ENCODE measurements at regions not wholly inside any gene's neighbourhood (a gene's known extent, or its start where the extent isn't known, plus 50 kb on each side); places are given as distances from the start of the nearest gene placed in this dataset.

DNA sequence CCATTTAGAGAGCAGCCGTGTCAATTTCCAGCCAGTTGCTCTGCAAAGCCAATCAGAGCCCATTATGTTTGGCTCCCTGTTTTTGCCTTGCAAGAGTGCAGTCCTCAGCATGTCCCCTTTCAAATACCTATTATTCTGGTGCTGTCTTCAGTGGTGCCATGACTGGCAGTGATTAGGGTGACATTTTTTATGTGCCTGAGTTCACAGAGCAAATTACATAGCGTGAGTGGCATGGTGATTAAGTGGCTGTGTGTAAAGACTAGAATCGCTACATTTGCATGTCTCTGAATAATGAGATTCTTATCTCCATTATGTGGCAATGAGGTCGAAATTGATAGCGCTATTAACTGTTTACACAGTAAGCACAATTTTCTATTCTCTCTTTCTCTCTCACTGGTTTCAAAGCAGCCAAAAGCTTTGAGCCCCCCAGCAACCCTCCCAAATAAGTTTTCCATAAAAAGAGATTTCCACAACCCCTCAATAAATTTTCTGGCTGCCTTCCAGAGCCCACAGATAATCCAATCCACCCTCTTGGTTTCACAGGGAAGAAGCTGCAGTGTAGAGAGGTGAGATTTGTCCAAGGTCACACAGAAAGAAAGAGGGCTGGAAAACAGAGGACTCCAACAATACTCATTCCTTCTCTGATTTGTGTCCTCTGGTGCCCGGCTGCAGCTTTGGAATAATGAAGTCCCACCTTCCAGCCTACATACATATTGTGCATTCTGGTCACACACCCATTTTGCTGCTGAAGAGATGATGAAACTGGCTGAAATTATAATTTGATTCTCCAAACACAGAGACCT is 58.8 kb upstream of the NUDT4 start:
- Histone ChIP-seq H3K9me3 (ENCODE audit: control insufficient read depth, insufficient read depth, low read depth, low read length) (no peaks in the 10 kb centered on the region), H3K27me3 (ENCODE audit: control insufficient read depth, insufficient read depth, low read length) (no peaks in the 10 kb centered on the region), H3K79me2 (ENCODE audit: control insufficient read depth, insufficient read depth, low read length) (no peaks in the 10 kb centered on the region), H2AFZ (ENCODE audit: low read length) (no peak overlapping the region), H3K27ac (ENCODE audit: insufficient read depth, low read length) (no peak overlapping the region), H3K4me3 (replicated peaks in 1 of 4; ENCODE audit: control extremely low read depth in 1 of 4, insufficient read depth in 1 of 4, low read depth in 3 of 4, low read length in 4 of 4) (no peak overlapping the region), H3K36me3 (ENCODE audit: control insufficient read depth, insufficient read depth, low read length) (no peaks in the 10 kb centered on the region), H3K4me2 (ENCODE audit: extremely low read depth, insufficient read depth, low read length) (no peak overlapping the region), H3K9ac (ENCODE audit: insufficient read depth, low read length) (no peak overlapping the region), H3K4me1 (ENCODE audit: control insufficient read depth, extremely low read depth, insufficient read depth, low read length) (no peaks in the 10 kb centered on the region), H4K20me1 (ENCODE audit: control insufficient read depth, extremely low read depth, insufficient read depth, low read length) (no peaks in the 10 kb centered on the region)
- peak in 1 of 2 donors; percentile 79 for DNase-seq (ENCODE audit: low read depth in 2 of 2)
- TF ChIP-seq, protein P1, sequence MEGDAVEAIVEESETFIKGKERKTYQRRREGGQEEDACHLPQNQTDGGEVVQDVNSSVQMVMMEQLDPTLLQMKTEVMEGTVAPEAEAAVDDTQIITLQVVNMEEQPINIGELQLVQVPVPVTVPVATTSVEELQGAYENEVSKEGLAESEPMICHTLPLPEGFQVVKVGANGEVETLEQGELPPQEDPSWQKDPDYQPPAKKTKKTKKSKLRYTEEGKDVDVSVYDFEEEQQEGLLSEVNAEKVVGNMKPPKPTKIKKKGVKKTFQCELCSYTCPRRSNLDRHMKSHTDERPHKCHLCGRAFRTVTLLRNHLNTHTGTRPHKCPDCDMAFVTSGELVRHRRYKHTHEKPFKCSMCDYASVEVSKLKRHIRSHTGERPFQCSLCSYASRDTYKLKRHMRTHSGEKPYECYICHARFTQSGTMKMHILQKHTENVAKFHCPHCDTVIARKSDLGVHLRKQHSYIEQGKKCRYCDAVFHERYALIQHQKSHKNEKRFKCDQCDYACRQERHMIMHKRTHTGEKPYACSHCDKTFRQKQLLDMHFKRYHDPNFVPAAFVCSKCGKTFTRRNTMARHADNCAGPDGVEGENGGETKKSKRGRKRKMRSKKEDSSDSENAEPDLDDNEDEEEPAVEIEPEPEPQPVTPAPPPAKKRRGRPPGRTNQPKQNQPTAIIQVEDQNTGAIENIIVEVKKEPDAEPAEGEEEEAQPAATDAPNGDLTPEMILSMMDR (conservative IDR thresholded peaks at IDR 0.05 in 1 of 2, IDR thresholded peaks at IDR 0.05 in 1 of 2; ENCODE audit: low read depth in 1 of 2, low read length in 2 of 2), result no peak
- no peak for TF ChIP-seq EZH2 (IDR thresholded peaks at IDR 0.05; ENCODE audit: low read length, missing control alignments)

DNA sequence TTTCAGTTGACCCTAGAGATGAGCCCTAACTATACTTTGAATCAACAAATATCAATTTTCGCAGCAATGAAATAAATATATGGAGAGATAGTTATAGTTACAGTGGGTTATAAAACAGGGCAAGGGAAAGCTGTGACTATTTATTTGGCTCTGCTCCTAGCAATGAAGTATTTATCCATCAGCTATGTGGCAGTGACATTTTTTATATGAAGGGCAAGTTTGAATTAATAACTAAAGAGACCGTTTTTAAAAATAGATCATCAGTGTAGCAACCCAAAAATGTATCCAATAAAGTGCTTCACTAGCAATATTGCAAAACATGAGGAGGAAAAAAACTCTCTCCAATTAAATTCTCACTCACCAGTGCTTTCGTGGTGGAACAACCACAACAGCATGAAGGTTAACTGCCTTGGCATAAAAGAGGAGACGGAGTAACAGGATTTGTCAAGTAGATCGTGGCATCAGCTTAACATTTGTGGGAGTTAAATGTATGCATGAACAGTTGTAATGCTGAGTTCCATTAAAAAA is 58.1 kb upstream of the NUDT4 start:
- no peak for TF ChIP-seq EZH2 (IDR thresholded peaks at IDR 0.05; ENCODE audit: low read length, missing control alignments)
- TF ChIP-seq, protein P1 (conservative IDR thresholded peaks at IDR 0.05 in 1 of 2, IDR thresholded peaks at IDR 0.05 in 1 of 2; ENCODE audit: low read depth in 1 of 2, low read length in 2 of 2), result no peak
- Histone ChIP-seq H3K36me3 (ENCODE audit: control insufficient read depth, insufficient read depth, low read length) (no peaks in the 10 kb centered on the region), H3K9me3 (ENCODE audit: control insufficient read depth, insufficient read depth, low read depth, low read length) (no peaks in the 10 kb centered on the region), H3K4me2 (ENCODE audit: extremely low read depth, insufficient read depth, low read length) (no peak overlapping the region), H3K27me3 (ENCODE audit: control insufficient read depth, insufficient read depth, low read length) (no peaks in the 10 kb centered on the region), H4K20me1 (ENCODE audit: control insufficient read depth, extremely low read depth, insufficient read depth, low read length) (no peaks in the 10 kb centered on the region), H3K79me2 (ENCODE audit: control insufficient read depth, insufficient read depth, low read length) (no peaks in the 10 kb centered on the region), H3K4me1 (ENCODE audit: control insufficient read depth, extremely low read depth, insufficient read depth, low read length) (no peaks in the 10 kb centered on the region), H3K4me3 (replicated peaks in 1 of 4; ENCODE audit: control extremely low read depth in 1 of 4, insufficient read depth in 1 of 4, low read depth in 3 of 4, low read length in 4 of 4) (no peak overlapping the region), H3K9ac (ENCODE audit: insufficient read depth, low read length) (no peak overlapping the region), H3K27ac (ENCODE audit: insufficient read depth, low read length) (no peak overlapping the region), H2AFZ (ENCODE audit: low read length) (no peak overlapping the region)
- peak in 1 of 2 donors; percentile 74 for DNase-seq (ENCODE audit: low read depth in 2 of 2)

DNA sequence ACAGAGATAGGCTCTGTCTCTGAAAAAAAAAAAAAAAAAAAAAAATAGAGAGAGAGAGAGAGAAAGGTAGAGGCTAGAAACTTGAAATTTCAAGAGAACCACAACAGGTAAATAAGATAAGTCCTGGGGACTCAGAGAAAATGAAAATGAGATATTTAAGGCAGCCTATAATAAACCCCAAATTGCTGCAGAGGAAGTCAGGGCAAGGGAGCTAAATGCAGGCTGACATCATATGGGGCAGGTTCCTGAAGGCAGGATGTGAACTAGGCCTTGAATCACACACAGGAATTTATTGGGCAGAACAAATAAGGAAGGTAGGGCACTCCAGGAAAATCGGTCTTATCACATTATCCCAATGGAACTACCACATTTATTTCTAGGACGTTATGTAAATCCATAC is 54.9 kb upstream of the NUDT4 start:
- H4K20me1 ChIP-seq (ENCODE audit: control insufficient read depth, extremely low read depth, insufficient read depth, low read length), result no peaks in the 10 kb centered on the region
- no peaks in the 10 kb centered on the region for H3K27me3 ChIP-seq (ENCODE audit: control insufficient read depth, insufficient read depth, low read length)
- no peak overlapping the region for H3K4me2 ChIP-seq (ENCODE audit: extremely low read depth, insufficient read depth, low read length)
- no peak overlapping the region for H2AFZ ChIP-seq (ENCODE audit: low read length)
- no peaks in the 10 kb centered on the region for H3K79me2 ChIP-seq (ENCODE audit: control insufficient read depth, insufficient read depth, low read length)
- DNase-seq (ENCODE audit: low read depth in 2 of 2), result peak in 1 of 2 donors; percentile 75
- H3K36me3 ChIP-seq (ENCODE audit: control insufficient read depth, insufficient read depth, low read length), result no peaks in the 10 kb centered on the region
- TF ChIP-seq, protein P1 (conservative IDR thresholded peaks at IDR 0.05 in 1 of 2, IDR thresholded peaks at IDR 0.05 in 1 of 2; ENCODE audit: low read depth in 1 of 2, low read length in 2 of 2), result no peak
- no peak for TF ChIP-seq EZH2 (IDR thresholded peaks at IDR 0.05; ENCODE audit: low read length, missing control alignments)
- no peak overlapping the region for H3K4me3 ChIP-seq (replicated peaks in 1 of 4; ENCODE audit: control extremely low read depth in 1 of 4, insufficient read depth in 1 of 4, low read depth in 3 of 4, low read length in 4 of 4)
- H3K9me3 ChIP-seq (ENCODE audit: control insufficient read depth, insufficient read depth, low read depth, low read length), result no peaks in the 10 kb centered on the region
- H3K9ac ChIP-seq (ENCODE audit: insufficient read depth, low read length), result no peak overlapping the region
- H3K27ac ChIP-seq (ENCODE audit: insufficient read depth, low read length), result no peak overlapping the region
- H3K4me1 ChIP-seq (ENCODE audit: control insufficient read depth, extremely low read depth, insufficient read depth, low read length), result no peaks in the 10 kb centered on the region
